ENCODE measurements at regions not wholly inside any gene's neighbourhood (a gene's known extent, or its start where the extent isn't known, plus 50 kb on each side); places are given as distances from the start of the nearest gene placed in this dataset.

GRCh38 chr10:3896161-3896560 is 111.2 kb upstream of the KLF6 start:
- ChIA-PET CTCF (no interaction called here), POLR2A (interaction anchor here (1.2 to 1.9 kb wide), 2 partner anchors 45 to 111 kb away, joined by 4 to 8 read pairs; partner anchors contain the start of gene KLF6)
- DNase-seq (ENCODE audit: low read depth, low spot score) = no peak

GRCh38 chr10:3895045-3895631 is 110.1 kb upstream of the KLF6 start:
- DNase-seq (ENCODE audit: low read depth, low spot score) = no peak
- no peak overlapping the region for H3K4me3 ChIP-seq (ENCODE audit: low read depth, low read length)
- POLR2A ChIA-PET = interaction anchor here (0.6 to 0.7 kb wide), 3 partner anchors 49 to 362 kb away, joined by 4 to 5 read pairs (median 5); partner anchors contain the start of gene KLF6
- CTCF ChIA-PET = no interaction called here
- TF ChIP-seq CTCF (IDR thresholded peaks at IDR 0.05; ENCODE audit: insufficient read depth, low read length, missing control alignments) = no peak

More at GRCh38 chr10:3896161-3896560, 111.2 kb upstream of the KLF6 start:
- no peak overlapping the region for H3K4me3 ChIP-seq (ENCODE audit: low read depth, low read length)
- TF ChIP-seq CTCF (IDR thresholded peaks at IDR 0.05; ENCODE audit: insufficient read depth, low read length, missing control alignments) = no peak

GRCh38 chr10:3893901-3894563 is 109.0 kb upstream of the KLF6 start:
- H3K4me3 ChIP-seq (ENCODE audit: low read depth, low read length) = no peak overlapping the region
- no peak for DNase-seq (ENCODE audit: low read depth, low spot score)
- no peak for TF ChIP-seq CTCF (IDR thresholded peaks at IDR 0.05; ENCODE audit: insufficient read depth, low read length, missing control alignments)
- ChIA-PET CTCF (no interaction called here), POLR2A (interaction anchor here (0.6 kb wide), 1 partner anchor 50 kb away, joined by 5 read pairs; no protein-coding TSS in a partner anchor)

GRCh38 chr10:3892440-3893425 is 107.7 kb upstream of the KLF6 start:
- no peak for TF ChIP-seq CTCF (IDR thresholded peaks at IDR 0.05; ENCODE audit: insufficient read depth, low read length, missing control alignments)
- POLR2A ChIA-PET = interaction anchor here (0.6 to 1.9 kb wide), 3 partner anchors 107 to 181 kb away, joined by 3 to 7 read pairs (median 3); partner anchors contain the start of gene KLF6
- no peak overlapping the region for H3K4me3 ChIP-seq (ENCODE audit: low read depth, low read length)
- CTCF ChIA-PET = no interaction called here
- DNase-seq (ENCODE audit: low read depth, low spot score) = no peak

GRCh38 chr10:3891396-3891795 is 106.4 kb upstream of the KLF6 start:
- no peak for DNase-seq (ENCODE audit: low read depth, low spot score)
- ChIA-PET CTCF (no interaction called here), POLR2A (no interaction called here)
- TF ChIP-seq CTCF (IDR thresholded peaks at IDR 0.05; ENCODE audit: insufficient read depth, low read length, missing control alignments) = no peak
- H3K4me3 ChIP-seq (ENCODE audit: low read depth, low read length) = no peak overlapping the region

Data from AG04449 (cell line).